ENCODE measurements at regions not wholly inside any gene's neighbourhood (a gene's known extent, or its start where the extent isn't known, plus 50 kb on each side); places are given as distances from the start of the nearest gene placed in this dataset.

DNA sequence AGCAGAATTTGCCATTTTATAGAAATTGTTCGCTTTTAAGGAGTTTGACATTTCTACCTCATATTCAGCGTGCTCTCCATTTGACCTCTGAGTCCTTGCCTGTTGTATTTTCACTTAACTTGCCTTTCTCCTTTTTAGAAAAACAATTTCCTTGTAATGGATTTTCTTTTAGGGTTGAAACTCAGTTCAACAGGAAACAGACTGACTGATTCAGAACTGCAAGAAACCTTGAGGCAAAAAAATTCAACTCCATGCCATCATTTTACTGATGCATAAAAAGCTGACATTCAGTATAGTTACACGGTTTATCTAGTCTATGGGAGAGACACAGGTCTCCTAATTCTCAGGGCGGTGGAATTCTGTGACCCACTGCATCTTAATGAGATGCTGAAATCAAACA lies 59.8 kb downstream of the MRPS30 start:
- Histone ChIP-seq H3K36me3 (no peaks in the 10 kb centered on the region), H3K27ac (no peak overlapping the region), H3K9me3 (no peaks in the 10 kb centered on the region), H3K4me3 (replicated peaks in 1 of 3) (no peak overlapping the region), H3K27me3 (no peaks in the 10 kb centered on the region), H3K4me1 (no peaks in the 10 kb centered on the region)
- WGBS, 2 donors, result 64 to 68% methylated on average over 4 of the region's 4 CpGs
- no peak for TF ChIP-seq POLR2A (IDR thresholded peaks at IDR 0.05)
- TF ChIP-seq, protein P1, sequence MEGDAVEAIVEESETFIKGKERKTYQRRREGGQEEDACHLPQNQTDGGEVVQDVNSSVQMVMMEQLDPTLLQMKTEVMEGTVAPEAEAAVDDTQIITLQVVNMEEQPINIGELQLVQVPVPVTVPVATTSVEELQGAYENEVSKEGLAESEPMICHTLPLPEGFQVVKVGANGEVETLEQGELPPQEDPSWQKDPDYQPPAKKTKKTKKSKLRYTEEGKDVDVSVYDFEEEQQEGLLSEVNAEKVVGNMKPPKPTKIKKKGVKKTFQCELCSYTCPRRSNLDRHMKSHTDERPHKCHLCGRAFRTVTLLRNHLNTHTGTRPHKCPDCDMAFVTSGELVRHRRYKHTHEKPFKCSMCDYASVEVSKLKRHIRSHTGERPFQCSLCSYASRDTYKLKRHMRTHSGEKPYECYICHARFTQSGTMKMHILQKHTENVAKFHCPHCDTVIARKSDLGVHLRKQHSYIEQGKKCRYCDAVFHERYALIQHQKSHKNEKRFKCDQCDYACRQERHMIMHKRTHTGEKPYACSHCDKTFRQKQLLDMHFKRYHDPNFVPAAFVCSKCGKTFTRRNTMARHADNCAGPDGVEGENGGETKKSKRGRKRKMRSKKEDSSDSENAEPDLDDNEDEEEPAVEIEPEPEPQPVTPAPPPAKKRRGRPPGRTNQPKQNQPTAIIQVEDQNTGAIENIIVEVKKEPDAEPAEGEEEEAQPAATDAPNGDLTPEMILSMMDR (IDR thresholded peaks at IDR 0.05), result no peak
- intact Hi-C loops (cut with DNase I), result no loop called here
- DNase-seq, result no peak

DNA sequence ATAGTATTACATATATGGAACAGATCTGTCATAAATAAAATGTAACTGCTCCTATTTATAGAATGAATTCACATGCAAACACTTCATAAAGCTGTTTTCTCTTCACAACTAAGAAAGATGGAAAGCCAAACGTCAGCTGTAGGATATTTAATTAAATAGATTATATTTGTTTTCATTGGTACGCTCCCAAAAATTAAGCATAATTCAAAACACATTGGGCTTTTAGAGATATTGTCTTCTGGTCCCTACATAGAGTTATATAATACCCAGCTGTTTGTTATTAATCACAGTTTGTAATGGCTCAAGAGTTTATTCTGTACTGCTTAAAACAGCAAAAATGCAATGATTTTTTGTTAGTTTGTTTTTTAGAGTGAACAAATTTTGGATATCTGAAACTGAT lies 61.2 kb downstream of the MRPS30 start:
- no peak for TF ChIP-seq POLR2A (IDR thresholded peaks at IDR 0.05)
- TF ChIP-seq, protein P1 (IDR thresholded peaks at IDR 0.05), result no peak
- Histone ChIP-seq H3K27ac (no peak overlapping the region), H3K4me1 (no peaks in the 10 kb centered on the region), H3K9me3 (no peaks in the 10 kb centered on the region), H3K4me3 (replicated peaks in 1 of 3) (no peak overlapping the region), H3K36me3 (no peaks in the 10 kb centered on the region), H3K27me3 (no peaks in the 10 kb centered on the region)
- intact Hi-C loops (cut with DNase I), result no loop called here
- no peak for DNase-seq
- WGBS, 2 donors, result 75 to 82% methylated on average over 2 of the region's 2 CpGs

DNA sequence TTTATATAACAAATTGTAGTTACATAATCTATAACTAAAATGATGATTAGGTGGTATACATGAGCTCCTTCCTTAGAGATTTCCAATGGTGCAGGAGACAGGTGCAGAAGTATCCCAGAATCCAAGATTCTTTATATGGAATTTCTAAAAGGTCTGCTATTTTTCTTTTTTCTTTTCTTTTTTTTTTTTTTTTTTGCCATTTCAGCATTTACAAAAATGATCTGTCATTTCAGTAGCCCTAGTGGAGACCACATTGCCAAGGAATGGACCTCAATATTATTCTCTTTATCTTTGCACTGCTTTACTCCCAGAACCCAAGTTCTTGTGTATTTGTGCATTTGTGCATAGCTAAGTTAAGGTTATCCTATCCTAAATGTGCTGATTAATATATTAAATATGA lies 61.7 kb downstream of the MRPS30 start:
- H3K36me3 ChIP-seq, result no peaks in the 10 kb centered on the region
- intact Hi-C loops (cut with DNase I), result no loop called here
- no peak for DNase-seq
- TF ChIP-seq, protein P1 (IDR thresholded peaks at IDR 0.05), result no peak
- no peak for TF ChIP-seq POLR2A (IDR thresholded peaks at IDR 0.05)
- no peaks in the 10 kb centered on the region for H3K4me1 ChIP-seq
- H3K4me3 ChIP-seq (replicated peaks in 1 of 3), result no peak overlapping the region
- H3K27me3 ChIP-seq, result no peaks in the 10 kb centered on the region
- H3K9me3 ChIP-seq, result no peaks in the 10 kb centered on the region
- no peak overlapping the region for H3K27ac ChIP-seq

DNA sequence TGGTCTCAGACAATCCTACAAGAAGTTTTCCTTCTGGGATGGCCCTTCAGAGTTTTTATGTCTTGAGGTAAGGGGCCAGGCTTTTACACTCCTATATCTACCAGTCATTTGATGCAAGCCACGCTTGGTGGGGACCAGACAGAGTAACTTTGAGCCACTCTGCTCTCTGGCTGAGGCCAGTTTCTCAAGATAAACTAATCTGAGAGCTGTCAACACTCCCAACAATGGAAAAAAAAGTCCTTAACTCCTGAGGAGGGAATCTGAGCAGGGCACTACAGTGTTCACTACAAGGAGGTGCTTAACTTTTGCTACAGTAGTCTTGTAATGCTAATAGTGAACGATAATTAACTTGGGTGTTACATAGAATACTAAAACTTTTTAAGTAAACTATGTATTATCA lies 62.7 kb downstream of the MRPS30 start:
- no peak for DNase-seq
- no peaks in the 10 kb centered on the region for H3K9me3 ChIP-seq
- no peak overlapping the region for H3K27ac ChIP-seq
- intact Hi-C loops (cut with DNase I), result no loop called here
- no peak overlapping the region for H3K4me3 ChIP-seq (replicated peaks in 1 of 3)
- TF ChIP-seq, protein P1 (IDR thresholded peaks at IDR 0.05), result no peak
- TF ChIP-seq POLR2A (IDR thresholded peaks at IDR 0.05), result no peak
- H3K36me3 ChIP-seq, result no peaks in the 10 kb centered on the region
- H3K27me3 ChIP-seq, result no peaks in the 10 kb centered on the region
- H3K4me1 ChIP-seq, result no peaks in the 10 kb centered on the region
- 35 to 42% methylated on average over 2 of the region's 2 CpGs for WGBS, 2 donors

DNA sequence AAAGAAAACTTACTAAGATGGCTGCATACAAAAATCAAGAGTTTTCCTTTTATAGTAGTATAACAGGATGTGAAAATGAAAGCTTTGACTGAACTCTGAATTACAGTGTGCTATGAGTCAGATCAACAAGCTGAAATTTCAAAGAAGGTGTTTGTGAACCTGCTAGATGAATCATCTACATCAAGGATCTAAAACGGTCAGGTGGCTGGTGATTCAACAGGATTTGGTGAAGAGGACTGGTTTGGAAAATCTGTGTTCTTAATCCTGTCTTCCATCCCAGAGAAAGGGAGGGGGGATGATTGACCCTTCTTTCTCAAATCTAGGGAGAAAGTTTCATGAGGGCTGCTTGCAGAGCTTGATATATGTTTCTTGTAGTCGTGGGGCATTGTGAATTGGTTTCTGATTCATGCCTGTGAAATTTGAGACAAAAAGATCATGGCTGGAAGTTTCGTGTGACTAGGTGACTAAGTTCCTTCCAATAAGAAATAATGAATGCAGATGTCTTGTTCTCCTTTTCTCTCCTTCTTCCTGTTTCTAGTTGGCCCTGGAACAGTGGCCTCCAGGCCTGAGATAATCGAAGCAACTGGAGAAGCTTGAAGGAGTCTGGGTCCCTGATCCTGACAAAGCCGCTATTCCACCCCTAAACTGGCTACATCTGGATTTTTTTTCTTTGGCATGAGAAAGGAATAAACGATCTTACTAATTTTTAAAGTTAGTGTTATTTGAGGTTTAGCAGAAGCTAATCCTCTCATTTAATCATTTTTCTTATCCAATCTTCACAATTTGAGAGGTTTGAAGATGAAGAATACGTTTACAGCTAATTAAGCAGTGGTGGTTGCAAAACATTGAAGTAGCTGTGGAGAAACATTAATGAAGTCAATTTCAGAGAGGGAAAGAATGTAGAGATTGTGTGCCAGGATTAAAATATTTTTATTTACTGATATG lies 67.2 kb downstream of the MRPS30 start:
- no peak overlapping the region for H3K4me3 ChIP-seq (replicated peaks in 1 of 3)
- TF ChIP-seq, protein P1 (IDR thresholded peaks at IDR 0.05), result no peak
- TF ChIP-seq POLR2A (IDR thresholded peaks at IDR 0.05), result no peak
- H3K36me3 ChIP-seq, result no peaks in the 10 kb centered on the region
- H3K27me3 ChIP-seq, result no peaks in the 10 kb centered on the region
- H3K27ac ChIP-seq, result no peak overlapping the region
- no peaks in the 10 kb centered on the region for H3K4me1 ChIP-seq
- 65 to 79% methylated on average over 7 of the region's 7 CpGs for WGBS, 2 donors
- no peak for DNase-seq
- H3K9me3 ChIP-seq, result no peaks in the 10 kb centered on the region
- intact Hi-C loops (cut with DNase I), result no loop called here
